ENCODE measurements at regions not wholly inside any gene's neighbourhood (a gene's known extent, or its start where the extent isn't known, plus 50 kb on each side); places are given as distances from the start of the nearest gene placed in this dataset.

DNA sequence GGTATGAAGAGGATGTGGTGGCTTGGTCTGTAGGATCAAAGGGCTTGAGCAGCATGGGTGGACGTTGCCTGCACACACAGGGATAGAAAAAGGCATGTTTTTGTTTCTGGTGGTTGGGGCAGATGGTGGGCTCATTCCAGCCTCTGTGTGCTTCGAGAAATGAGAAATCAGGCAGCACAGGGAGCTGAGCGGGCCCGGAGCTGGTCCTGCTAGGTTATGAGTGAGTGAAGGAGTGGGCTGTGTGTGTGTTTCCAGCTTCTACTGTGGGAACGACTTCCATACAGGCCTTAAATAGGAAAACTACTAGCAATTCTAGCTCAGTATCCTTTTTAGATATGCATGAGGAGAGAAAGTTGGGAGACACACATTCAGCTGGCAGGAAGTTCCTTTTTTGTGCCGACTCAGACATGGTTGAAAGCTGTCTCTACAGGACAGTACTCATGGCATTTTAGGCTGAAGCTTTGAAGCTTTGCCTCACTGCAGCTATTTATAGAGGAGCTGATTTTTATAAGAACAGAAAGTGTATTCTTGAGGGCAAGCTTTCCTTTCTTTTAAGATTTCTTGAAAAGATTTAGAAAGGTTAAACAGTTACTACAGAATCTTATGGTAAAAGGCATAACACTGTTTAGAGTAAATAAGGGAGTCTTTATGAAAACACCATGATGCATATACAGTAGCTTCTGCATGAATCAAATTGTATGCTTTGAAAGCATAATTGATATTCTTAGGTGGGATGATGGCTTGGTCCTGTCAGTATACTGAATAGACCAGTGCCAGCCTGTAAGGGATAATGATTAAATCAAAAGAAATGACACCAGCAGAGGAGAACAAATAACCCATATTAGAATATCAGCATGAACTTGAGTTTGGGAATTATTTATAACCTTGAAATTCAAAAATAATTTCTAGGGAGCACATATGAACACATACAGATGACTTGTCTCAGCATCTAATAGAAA, 104.0 kb upstream of the MAN1A1 start:
- no peak for TF ChIP-seq KLF1 (tag by site-specific recombination; IDR thresholded peaks at IDR 0.05)
- TF ChIP-seq ZNF146 (tag by site-specific recombination; IDR thresholded peaks at IDR 0.05) = no peak
- TF ChIP-seq ZBTB1 (tag by site-specific recombination; IDR thresholded peaks at IDR 0.05) = no peak
- TF ChIP-seq GLIS1 (tag by site-specific recombination; IDR thresholded peaks at IDR 0.05) = no peak
- TF ChIP-seq, protein P1, sequence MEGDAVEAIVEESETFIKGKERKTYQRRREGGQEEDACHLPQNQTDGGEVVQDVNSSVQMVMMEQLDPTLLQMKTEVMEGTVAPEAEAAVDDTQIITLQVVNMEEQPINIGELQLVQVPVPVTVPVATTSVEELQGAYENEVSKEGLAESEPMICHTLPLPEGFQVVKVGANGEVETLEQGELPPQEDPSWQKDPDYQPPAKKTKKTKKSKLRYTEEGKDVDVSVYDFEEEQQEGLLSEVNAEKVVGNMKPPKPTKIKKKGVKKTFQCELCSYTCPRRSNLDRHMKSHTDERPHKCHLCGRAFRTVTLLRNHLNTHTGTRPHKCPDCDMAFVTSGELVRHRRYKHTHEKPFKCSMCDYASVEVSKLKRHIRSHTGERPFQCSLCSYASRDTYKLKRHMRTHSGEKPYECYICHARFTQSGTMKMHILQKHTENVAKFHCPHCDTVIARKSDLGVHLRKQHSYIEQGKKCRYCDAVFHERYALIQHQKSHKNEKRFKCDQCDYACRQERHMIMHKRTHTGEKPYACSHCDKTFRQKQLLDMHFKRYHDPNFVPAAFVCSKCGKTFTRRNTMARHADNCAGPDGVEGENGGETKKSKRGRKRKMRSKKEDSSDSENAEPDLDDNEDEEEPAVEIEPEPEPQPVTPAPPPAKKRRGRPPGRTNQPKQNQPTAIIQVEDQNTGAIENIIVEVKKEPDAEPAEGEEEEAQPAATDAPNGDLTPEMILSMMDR (tag by site-specific recombination; IDR thresholded peaks at IDR 0.05) = no peak
- TF ChIP-seq KLF16 (tag by site-specific recombination; IDR thresholded peaks at IDR 0.05) = no peak
- TF ChIP-seq PRDM1 (tag by site-specific recombination; IDR thresholded peaks at IDR 0.05) = no peak
- no peak for TF ChIP-seq ZIC2 (tag by site-specific recombination; IDR thresholded peaks at IDR 0.05)
- no peak for TF ChIP-seq MYNN (tag by site-specific recombination; IDR thresholded peaks at IDR 0.05; ENCODE audit: borderline replicate concordance)
- TF ChIP-seq KLF9 (tag by site-specific recombination; IDR thresholded peaks at IDR 0.05; ENCODE audit: low read depth) = no peak
- no peak for TF ChIP-seq ZNF600 (tag by site-specific recombination; IDR thresholded peaks at IDR 0.05)
- no peak for TF ChIP-seq ZBTB21 (tag by site-specific recombination; IDR thresholded peaks at IDR 0.05)
- TF ChIP-seq ZNF26 (tag by site-specific recombination; IDR thresholded peaks at IDR 0.05) = no peak

Measured in HEK293 (cell line).